GM21717 (cell line): ENCODE measurements at regions not wholly inside any gene's neighbourhood (a gene's known extent, or its start where the extent isn't known, plus 50 kb on each side); places are given as distances from the start of the nearest gene placed in this dataset.
"Not testable (repeated sequence)": the region's sequence is repeated elsewhere in the genome, so short reads cannot be mapped to it uniquely, and the experiment has no call there.

ENCODE experiments used
- ATAC-seq: cut with Tn5 transposase; IDR thresholded peaks from one replicate; pipeline ENCODE4 v1.9.1; 2021; ENCODE audit warnings: mild to moderate bottlenecking, moderate library complexity; ENCODE audit not compliant: unreplicated experiment

- ATAC-seq, result no peak
These were observed 186.1 kb downstream of the KTN1 start for GRCh38 chr14:55766071-55766470.

GRCh38 chr14:55767286-55767685 lies 187.3 kb downstream of the KTN1 start:
- no peak for ATAC-seq

GRCh38 chr14:55769877-55770276 lies 189.9 kb downstream of the KTN1 start:
- ATAC-seq, result no peak

- no peak for ATAC-seq
These were observed 191.4 kb downstream of the KTN1 start for GRCh38 chr14:55771242-55771981.

GRCh38 chr14:55772486-55772885 lies 192.5 kb downstream of the KTN1 start:
- ATAC-seq, result no peak

GRCh38 chr14:55773312-55773711 lies 193.3 kb downstream of the KTN1 start:
- no peak for ATAC-seq

- ATAC-seq, result no peak
These were observed 194.1 kb downstream of the KTN1 start for GRCh38 chr14:55773984-55774545.

GRCh38 chr14:55777877-55778276 lies 197.9 kb downstream of the KTN1 start:
- no peak for ATAC-seq

GRCh38 chr14:55780156-55780946 lies 200.3 kb downstream of the KTN1 start:
- no peak for ATAC-seq

- no peak for ATAC-seq
These were observed 201.0 kb downstream of the KTN1 start for GRCh38 chr14:55781046-55781445.

GRCh38 chr14:55782166-55782565 lies 202.2 kb downstream of the KTN1 start:
- ATAC-seq, result no peak

GRCh38 chr14:55789406-55789805 lies 209.4 kb downstream of the KTN1 start:
- no peak for ATAC-seq

- no peak for ATAC-seq
These were observed 214.9 kb downstream of the KTN1 start for GRCh38 chr14:55794655-55795595.

GRCh38 chr14:55796513-55796912 lies 216.5 kb downstream of the KTN1 start:
- ATAC-seq, result not testable (repeated sequence)

- ATAC-seq, result no peak
These were observed 218.4 kb downstream of the KTN1 start for GRCh38 chr14:55798406-55798805.

GRCh38 chr14:55799508-55800095 lies 219.6 kb downstream of the KTN1 start:
- no peak for ATAC-seq

GRCh38 chr14:55800156-55800785 lies 220.3 kb downstream of the KTN1 start:
- no peak for ATAC-seq

- no peak for ATAC-seq
These were observed 221.1 kb downstream of the KTN1 start for GRCh38 chr14:55801121-55801520.

GRCh38 chr14:55802986-55803872 lies 223.2 kb downstream of the KTN1 start:
- no peak for ATAC-seq
